HepG2 (cell line): ENCODE measurements at regions not wholly inside any gene's neighbourhood (a gene's known extent, or its start where the extent isn't known, plus 50 kb on each side); places are given as distances from the start of the nearest gene placed in this dataset.

Experiments
- ATAC-seq: fragments of 200-7000 bp; cut with Tn5 transposase; 3 replicates; pipeline ENCODE4 v1.9.1; 2020; ENCODE audit warnings: mild to moderate bottlenecking, moderate library complexity
- BruUV-seq: library from RNA; stranded (reverse); fragments of 400-500 nt; replicated peaks from 2 replicates; lab custom pipeline; 2021; lab: Mats Ljungman, UMichigan
- CTCF ChIA-PET: fragments of 300-600 bp; formaldehyde crosslinking; extraction: SDS; loops from one replicate; lab custom pipeline; 2021; ENCODE audit warnings: low total read pairs, inconsistent platforms, low intra/inter-chr PET ratio; lab: Yijun Ruan, JAX
- POLR2A ChIA-PET: fragments of 350-600 bp; sonication (Branson Sonifier 250); formaldehyde crosslinking; loops from one replicate; lab custom pipeline; 2020; ENCODE audit warnings: antibody characterized with exemption, inconsistent platforms; lab: Yijun Ruan, JAX
- DNase-seq: peaks from one replicate; pipeline ENCODE4 v3.0.0-alpha.2; 2015; ENCODE audit warnings: low spot score
- FAIRE-seq: peaks from 3 replicates; lab custom pipeline; 2011; peaks lifted over from hg19 to GRCh38; lab: Jason Lieb, UNC
- H2AFZ ChIP-seq: one replicate; pipeline ENCODE4 v1.6.1; 2011; ENCODE audit warnings: low read length, inconsistent platforms
- H3K27ac ChIP-seq: fragments of 300-600 bp; 3 replicates; pipeline ENCODE4 v1.8.0; 2011; ENCODE audit warnings: mixed run types, mild to moderate bottlenecking, mixed read lengths, low read length, inconsistent platforms; ENCODE audit not compliant: insufficient read depth; ENCODE audit errors: extremely low read length
- H3K27me3 ChIP-seq, 2 experiments: fragments of 200-600 bp in 1 of 2; 2 replicates in 1 of 2; 3 replicates in 1 of 2; pipeline versions ENCODE4 v1.6.0 to v1.8.0; 2011; ENCODE audit warnings: low read length in 2 of 2, mild to moderate bottlenecking in 2 of 2, moderate library complexity in 2 of 2, inconsistent platforms in 1 of 2; ENCODE audit not compliant: insufficient read depth in 2 of 2, control insufficient read depth in 1 of 2
- H3K36me3 ChIP-seq, 2 experiments: fragments of 200-600 bp in 1 of 2; replicated peaks in 1 of 2; 2 replicates in 1 of 2; 3 replicates in 1 of 2; pipeline versions ENCODE4 v1.5.1 to v1.8.0; 2011; ENCODE audit warnings: low read length in 2 of 2, inconsistent platforms in 1 of 2; ENCODE audit not compliant: insufficient read depth in 2 of 2, control insufficient read depth in 1 of 2
- H3K4me1 ChIP-seq: 2 replicates; pipeline ENCODE4 v1.5.1; 2012; ENCODE audit warnings: low read length, inconsistent platforms; ENCODE audit not compliant: insufficient read depth
- H3K4me2 ChIP-seq: 2 replicates; pipeline ENCODE4 v1.6.0; 2011; ENCODE audit warnings: low read depth, low read length, inconsistent platforms
- H3K4me3 ChIP-seq, 3 experiments: fragments of 200-600 bp in 1 of 3; sonication (generic), shearing (Covaris generic) in 1 of 3; replicated peaks in 1 of 3; 2 replicates each; pipeline ENCODE4 v1.5.1; 2011 to 2016; ENCODE audit warnings: low read length in 3 of 3, inconsistent platforms in 2 of 3, low read depth in 2 of 3, mild to moderate bottlenecking in 2 of 3, control low read depth in 1 of 3, mixed read lengths in 1 of 3; ENCODE audit not compliant: insufficient read depth in 1 of 3
- H3K79me2 ChIP-seq: one replicate; pipeline ENCODE4 v1.6.1; 2011; ENCODE audit warnings: low read length, inconsistent platforms; ENCODE audit not compliant: insufficient read depth
- H3K9ac ChIP-seq: 2 replicates; pipeline ENCODE4 v1.6.0; 2011; ENCODE audit warnings: mild to moderate bottlenecking, low read depth, low read length, inconsistent platforms; ENCODE audit not compliant: insufficient read depth
- H3K9me3 ChIP-seq: 2 replicates; pipeline ENCODE4 v1.5.1; 2012; ENCODE audit warnings: mild to moderate bottlenecking, low read length
- H4K20me1 ChIP-seq: 2 replicates; pipeline ENCODE4 v1.6.0; 2011; ENCODE audit warnings: inconsistent platforms, mild to moderate bottlenecking, low read length, moderate library complexity; ENCODE audit not compliant: insufficient read depth
- ATF7-NPFF ChIP-seq: sonication (generic); formaldehyde crosslinking; IDR thresholded peaks from 2 replicates; pipeline ENCODE4 v1.8.1; 2023; ENCODE audit warnings: mild to moderate bottlenecking, low read depth, missing genetic modification reagents, moderate library complexity
- BHLHE40 ChIP-seq: IDR thresholded peaks from 2 replicates; pipeline ENCODE4 v1.6.1; 2011; ENCODE audit warnings: low read length, improper control_type of control experiment
- CBX5 ChIP-seq: sonication (generic); formaldehyde crosslinking; IDR thresholded peaks from 2 replicates; pipeline ENCODE4 v1.4.0; 2020; ENCODE audit warnings: missing genetic modification reagents, borderline replicate concordance
- GATAD2A ChIP-seq: IDR thresholded peaks from 2 replicates; pipeline ENCODE4 v1.6.1; 2016
- HDAC1 ChIP-seq: sonication (generic); formaldehyde crosslinking; IDR thresholded peaks from 2 replicates; pipeline ENCODE4 v1.5.1; 2020; ENCODE audit warnings: mild to moderate bottlenecking, missing genetic modification reagents
- JUNB ChIP-seq: sonication (generic); formaldehyde crosslinking; IDR thresholded peaks from 2 replicates; pipeline ENCODE4 v1.8.0; 2022; ENCODE audit warnings: missing genetic modification reagents, mild to moderate bottlenecking, borderline replicate concordance
- NCOA5 ChIP-seq: sonication (generic); formaldehyde crosslinking; IDR thresholded peaks from 2 replicates; pipeline ENCODE4 v1.4.0; 2020; ENCODE audit warnings: missing genetic modification reagents
- NR3C1 ChIP-seq: sonication (generic); formaldehyde crosslinking; IDR thresholded peaks from 2 replicates; pipeline ENCODE4 v1.4.0; 2020; ENCODE audit warnings: missing genetic modification reagents
- PHF21A ChIP-seq: sonication (generic); formaldehyde crosslinking; IDR thresholded peaks from 2 replicates; pipeline ENCODE4 v1.5.0; 2020; ENCODE audit warnings: mild to moderate bottlenecking, missing genetic modification reagents
- RNF2 ChIP-seq: fragments of 450-650 bp; conservative IDR thresholded peaks from 2 replicates; pipeline ENCODE4 v1.6.1; 2016; ENCODE audit warnings: low read depth
- SIX4 ChIP-seq: sonication (generic); formaldehyde crosslinking; IDR thresholded peaks from 2 replicates; pipeline ENCODE4 v1.4.0; 2020; ENCODE audit warnings: missing genetic modification reagents
- STAG1 ChIP-seq: sonication (generic); formaldehyde crosslinking; IDR thresholded peaks from 2 replicates; pipeline ENCODE4 v1.4.0; 2020; ENCODE audit warnings: missing genetic modification reagents
- YEATS4 ChIP-seq: sonication (generic); formaldehyde crosslinking; IDR thresholded peaks from 2 replicates; pipeline ENCODE4 v1.4.0; 2020; ENCODE audit warnings: missing genetic modification reagents, borderline replicate concordance
- ZNF124 ChIP-seq: sonication (generic); formaldehyde crosslinking; IDR thresholded peaks from 2 replicates; pipeline ENCODE4 v1.4.0; 2020; ENCODE audit warnings: missing genetic modification reagents
- ZNF225 ChIP-seq: sonication (generic); formaldehyde crosslinking; IDR thresholded peaks from 2 replicates; pipeline ENCODE4 v1.4.0; 2020; ENCODE audit warnings: mild to moderate bottlenecking, missing genetic modification reagents
- ZNF564 ChIP-seq: sonication (generic); formaldehyde crosslinking; IDR thresholded peaks from 2 replicates; pipeline ENCODE4 v1.8.1; 2023; ENCODE audit warnings: mild to moderate bottlenecking, missing genetic modification reagents
- ZNF660 ChIP-seq: sonication (generic); formaldehyde crosslinking; IDR thresholded peaks from 2 replicates; pipeline ENCODE4 v1.5.1; 2020; ENCODE audit warnings: mild to moderate bottlenecking, low read depth, missing genetic modification reagents, borderline replicate concordance
- WGBS: methylation state at CpG from one replicate; pipeline ENCODE4 v1.1.6; 2017; ENCODE audit warnings: low lambda C conversion rate; 5-methylcytosine and 5-hydroxymethylcytosine counted together
- in situ Hi-C: cut with HindIII; loops from 2 replicates; pipeline ENCODE4 v1.10.0; 2017; ENCODE audit warnings: low pct_unique_long_range_greater_than_20kb; ENCODE audit not compliant: extremely low pct_ligation_motif_present
- intact Hi-C: fragments of 100-400 bp; cut with micrococcal nuclease; formaldehyde crosslinking; loops from one replicate; pipeline ENCODE4 v1.10.0; 2022; ENCODE audit not compliant: unreplicated experiment
- TF ChIP-seq, protein P1 (sequence below): sonication (generic); formaldehyde crosslinking; IDR thresholded peaks from 2 replicates; pipeline ENCODE4 v1.4.0; 2020; ENCODE audit warnings: mild to moderate bottlenecking, missing genetic modification reagents

DNA sequence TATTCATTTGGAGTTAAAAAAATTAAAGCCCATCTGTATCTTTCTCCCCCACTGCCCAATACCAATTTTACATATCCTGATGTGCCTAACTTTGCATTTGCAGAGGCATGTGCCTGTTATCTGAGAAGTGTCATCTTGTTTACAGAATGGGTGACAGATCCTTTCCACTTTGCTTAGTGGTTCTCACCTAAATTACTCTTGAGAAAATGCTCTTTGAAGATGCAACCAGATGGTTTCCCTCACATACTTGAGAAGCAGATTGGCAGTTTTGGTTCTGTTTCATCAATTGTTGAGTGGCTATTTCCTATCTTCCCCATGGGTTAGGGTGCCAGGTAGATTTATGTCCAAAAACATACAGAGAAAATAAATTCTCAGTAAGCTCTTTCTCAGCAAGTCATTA lies 1051.4 kb upstream of the ATXN7L3B start (continued):
- TF ChIP-seq RNF2 (no peak), ZNF124 (CRISPR knock-in tag) (no peak)
- TF ChIP-seq, all 625 proteins: peak for 0

DNA sequence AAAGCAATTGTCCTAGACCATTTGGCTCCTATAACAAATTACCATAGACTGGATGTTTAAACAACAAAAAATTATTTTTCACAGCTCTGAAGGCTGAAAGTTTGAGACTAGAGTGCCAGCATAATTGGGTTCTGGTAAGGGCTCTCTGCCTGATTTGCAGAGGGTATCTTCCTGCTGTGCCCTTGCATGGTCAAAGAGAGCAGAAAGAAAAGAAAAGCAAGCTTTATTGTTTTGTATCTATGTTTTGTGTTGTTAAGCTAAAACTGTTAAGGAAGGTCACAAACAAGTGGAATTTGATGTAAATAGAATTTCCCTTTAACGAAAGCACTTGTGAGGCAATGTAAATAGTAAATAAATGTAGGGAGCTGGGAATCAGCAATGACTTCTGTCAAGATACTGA lies 1031.0 kb upstream of the ATXN7L3B start:
- no peaks in the 10 kb centered on the region for H3K4me1 ChIP-seq
- no peak overlapping the region for H3K9ac ChIP-seq
- FAIRE-seq (no peak), ATAC-seq (no peak), DNase-seq (no peak)
- H3K27me3 ChIP-seq: no peaks in the 10 kb centered on the region
- no peaks in the 10 kb centered on the region for H3K36me3 ChIP-seq
- H3K4me2 ChIP-seq: no peak overlapping the region
- no TSS peak for BruUV-seq
- no peak overlapping the region for H3K27ac ChIP-seq
- H3K9me3 ChIP-seq: peaks cover 71% of the 10 kb centered on the region
- in situ Hi-C loops: no loop called here
- 8% methylated on average over 1 of the region's 1 CpG for WGBS
- no peaks in the 10 kb centered on the region for H4K20me1 ChIP-seq
- no peak overlapping the region for H2AFZ ChIP-seq
- H3K79me2 ChIP-seq: no peaks in the 10 kb centered on the region
- intact Hi-C loops: no loop called here
- ChIA-PET POLR2A (no interaction called here), CTCF (no interaction called here)
- TF ChIP-seq ATF7-NPFF (CRISPR knock-in tag) (no peak), GATAD2A (CRISPR knock-in tag) (no peak), PHF21A (CRISPR knock-in tag) (no peak), STAG1 (CRISPR knock-in tag) (no peak), ZNF564 (no peak), BHLHE40 (no peak), JUNB (no peak), CBX5 (CRISPR knock-in tag) (no peak), YEATS4 (CRISPR knock-in tag) (no peak), NCOA5 (no peak), ZNF225 (CRISPR knock-in tag) (no peak), HDAC1 (no peak), SIX4 (CRISPR knock-in tag) (no peak), ZNF660 (CRISPR knock-in tag) (no peak), NR3C1 (no peak)
- TF ChIP-seq, protein P1, sequence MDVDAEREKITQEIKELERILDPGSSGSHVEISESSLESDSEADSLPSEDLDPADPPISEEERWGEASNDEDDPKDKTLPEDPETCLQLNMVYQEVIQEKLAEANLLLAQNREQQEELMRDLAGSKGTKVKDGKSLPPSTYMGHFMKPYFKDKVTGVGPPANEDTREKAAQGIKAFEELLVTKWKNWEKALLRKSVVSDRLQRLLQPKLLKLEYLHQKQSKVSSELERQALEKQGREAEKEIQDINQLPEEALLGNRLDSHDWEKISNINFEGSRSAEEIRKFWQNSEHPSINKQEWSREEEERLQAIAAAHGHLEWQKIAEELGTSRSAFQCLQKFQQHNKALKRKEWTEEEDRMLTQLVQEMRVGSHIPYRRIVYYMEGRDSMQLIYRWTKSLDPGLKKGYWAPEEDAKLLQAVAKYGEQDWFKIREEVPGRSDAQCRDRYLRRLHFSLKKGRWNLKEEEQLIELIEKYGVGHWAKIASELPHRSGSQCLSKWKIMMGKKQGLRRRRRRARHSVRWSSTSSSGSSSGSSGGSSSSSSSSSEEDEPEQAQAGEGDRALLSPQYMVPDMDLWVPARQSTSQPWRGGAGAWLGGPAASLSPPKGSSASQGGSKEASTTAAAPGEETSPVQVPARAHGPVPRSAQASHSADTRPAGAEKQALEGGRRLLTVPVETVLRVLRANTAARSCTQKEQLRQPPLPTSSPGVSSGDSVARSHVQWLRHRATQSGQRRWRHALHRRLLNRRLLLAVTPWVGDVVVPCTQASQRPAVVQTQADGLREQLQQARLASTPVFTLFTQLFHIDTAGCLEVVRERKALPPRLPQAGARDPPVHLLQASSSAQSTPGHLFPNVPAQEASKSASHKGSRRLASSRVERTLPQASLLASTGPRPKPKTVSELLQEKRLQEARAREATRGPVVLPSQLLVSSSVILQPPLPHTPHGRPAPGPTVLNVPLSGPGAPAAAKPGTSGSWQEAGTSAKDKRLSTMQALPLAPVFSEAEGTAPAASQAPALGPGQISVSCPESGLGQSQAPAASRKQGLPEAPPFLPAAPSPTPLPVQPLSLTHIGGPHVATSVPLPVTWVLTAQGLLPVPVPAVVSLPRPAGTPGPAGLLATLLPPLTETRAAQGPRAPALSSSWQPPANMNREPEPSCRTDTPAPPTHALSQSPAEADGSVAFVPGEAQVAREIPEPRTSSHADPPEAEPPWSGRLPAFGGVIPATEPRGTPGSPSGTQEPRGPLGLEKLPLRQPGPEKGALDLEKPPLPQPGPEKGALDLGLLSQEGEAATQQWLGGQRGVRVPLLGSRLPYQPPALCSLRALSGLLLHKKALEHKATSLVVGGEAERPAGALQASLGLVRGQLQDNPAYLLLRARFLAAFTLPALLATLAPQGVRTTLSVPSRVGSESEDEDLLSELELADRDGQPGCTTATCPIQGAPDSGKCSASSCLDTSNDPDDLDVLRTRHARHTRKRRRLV (CRISPR knock-in tag): no peak
- no peak overlapping the region for H3K4me3 ChIP-seq
